ENCODE measurements at regions not wholly inside any gene's neighbourhood (a gene's known extent, or its start where the extent isn't known, plus 50 kb on each side); places are given as distances from the start of the nearest gene placed in this dataset.

GRCh38 chr12:111084605-111085004 lies 164.2 kb upstream of the MYL2 start:
- TF ChIP-seq POLR2A (IDR thresholded peaks at IDR 0.05) (no peak), CTCF (IDR thresholded peaks at IDR 0.05) (no peak)

Measured in breast epithelium (tissue), 3 donors.